B cell (primary cell): ENCODE measurements at regions not wholly inside any gene's neighbourhood (a gene's known extent, or its start where the extent isn't known, plus 50 kb on each side); places are given as distances from the start of the nearest gene placed in this dataset.

Experiments used
- ATAC-seq: fragments of 200-7000 bp; cut with Tn5 transposase; one replicate; pipeline ENCODE4 v1.10.0; 2021; ENCODE audit warnings: low read depth, mild to moderate bottlenecking, moderate number of reproducible peaks, moderate library complexity
- CTCF ChIA-PET: fragments of 350-600 bp; sonication (Branson Sonifier 250); formaldehyde crosslinking; loops from one replicate; lab custom pipeline; 2021; ENCODE audit warnings: antibody characterized with exemption, inconsistent platforms; lab: Charles Lee
- POLR2A ChIA-PET: fragments of 350-600 bp; sonication (Branson Sonifier 250); formaldehyde crosslinking; loops from one replicate; lab custom pipeline; 2021; ENCODE audit warnings: antibody characterized with exemption; lab: Charles Lee
- DNase-seq: peaks from one replicate; pipeline ENCODE4 v3.0.0; 2013
- H2AFZ ChIP-seq: 2 replicates; pipeline ENCODE4 v1.6.1; 2012; ENCODE audit warnings: mild to moderate bottlenecking, low read depth, low read length; ENCODE audit not compliant: insufficient read depth, poor library complexity, severe bottlenecking
- H3K27ac ChIP-seq, 2 donors: 1 replicate in 1 of 2; 2 replicates in 1 of 2; pipeline ENCODE4 v1.5.1; 2012 to 2013; ENCODE audit warnings: low read length in 2 of 2, mild to moderate bottlenecking in 2 of 2, moderate library complexity in 1 of 2
- H3K27me3 ChIP-seq, 4 experiments: fragments of 200-600 bp in 1 of 4; sonication (generic) in 1 of 4; replicated peaks in 1 of 4; 1 replicate in 2 of 4; 2 replicates in 2 of 4; pipeline versions ENCODE4 v1.6.1 to v1.7.0; 2013 to 2016; ENCODE audit warnings: low read length in 3 of 4, mild to moderate bottlenecking in 2 of 4, mixed read lengths in 1 of 4, moderate library complexity in 1 of 4; ENCODE audit not compliant: insufficient read depth in 4 of 4, control insufficient read depth in 3 of 4; ENCODE audit errors: control extremely low read depth in 1 of 4
- H3K36me3 ChIP-seq, 2 experiments: replicated peaks in 1 of 2; 1 replicate in 1 of 2; 2 replicates in 1 of 2; pipeline versions ENCODE4 v1.6.1 to v1.7.1; 2013; ENCODE audit warnings: low read length in 1 of 2; ENCODE audit not compliant: insufficient read depth in 2 of 2, control insufficient read depth in 1 of 2; ENCODE audit errors: control extremely low read depth in 1 of 2, extremely low read depth in 1 of 2
- H3K4me1 ChIP-seq, 2 donors: fragments of 200-600 bp in 1 of 2; sonication (generic) in 1 of 2; 1 replicate in 1 of 2; 2 replicates in 1 of 2; pipeline versions ENCODE4 v1.5.1 to v1.6.1; 2013 to 2017; ENCODE audit warnings: low read length in 2 of 2; ENCODE audit not compliant: control insufficient read depth in 2 of 2, insufficient read depth in 2 of 2
- H3K4me2 ChIP-seq: replicated peaks from 2 replicates; pipeline ENCODE3; 2012; ENCODE audit warnings: mild to moderate bottlenecking, low read depth, low read length; ENCODE audit not compliant: poor library complexity, severe bottlenecking
- H3K4me3 ChIP-seq, 5 experiments: fragments of 200-600 bp in 1 of 5; sonication (generic) in 1 of 5; 1 replicate in 3 of 5; 2 replicates in 2 of 5; pipeline versions ENCODE4 v1.5.1 to v1.7.0; 2011 to 2016; ENCODE audit warnings: low read length in 4 of 5, mild to moderate bottlenecking in 4 of 5, low read depth in 2 of 5, control low read depth in 1 of 5, moderate library complexity in 1 of 5; ENCODE audit not compliant: insufficient read depth in 1 of 5; ENCODE audit errors: control extremely low read depth in 1 of 5, extremely low read depth in 1 of 5
- H3K79me2 ChIP-seq: fragments of 200-600 bp; sonication (generic); one replicate; pipeline ENCODE4 v1.6.0; 2016; ENCODE audit warnings: low read length; ENCODE audit not compliant: control insufficient read depth, insufficient read depth
- H3K9ac ChIP-seq: fragments of 200-600 bp; sonication (generic); 2 replicates; pipeline ENCODE4 v1.6.1; 2017; ENCODE audit warnings: mild to moderate bottlenecking, low read length, moderate library complexity
- H3K9me3 ChIP-seq, 3 donors: one replicate each; pipeline versions ENCODE4 v1.6.1 to v1.7.1; 2013; ENCODE audit warnings: low read length in 2 of 3; ENCODE audit not compliant: control insufficient read depth in 2 of 3, insufficient read depth in 1 of 3; ENCODE audit errors: control extremely low read depth in 1 of 3
- H4K20me1 ChIP-seq: 2 replicates; pipeline ENCODE4 v1.6.0; 2012; ENCODE audit warnings: mild to moderate bottlenecking, low read length; ENCODE audit not compliant: insufficient read depth, control insufficient read depth, poor library complexity, severe bottlenecking
- H3K27ac Mint-ChIP-seq: one replicate; pipeline ENCODE4 v1.8.0; 2021; ENCODE audit warnings: mixed read lengths
- H3K27me3 Mint-ChIP-seq: one replicate; pipeline ENCODE4 v1.8.0; 2021; ENCODE audit warnings: mixed read lengths
- H3K4me1 Mint-ChIP-seq: one replicate; pipeline ENCODE4 v1.8.0; 2021; ENCODE audit warnings: mixed read lengths
- H3K4me3 Mint-ChIP-seq: one replicate; pipeline ENCODE4 v1.8.0; 2021; ENCODE audit warnings: mixed read lengths
- H3K9me3 Mint-ChIP-seq: one replicate; pipeline ENCODE4 v1.8.0; 2022; ENCODE audit warnings: mixed read lengths; ENCODE audit not compliant: insufficient read depth
- CTCF ChIP-seq: fragments of 200-600 bp; IDR thresholded peaks from one replicate; pipeline ENCODE4 v1.8.0; 2022; ENCODE audit warnings: antibody characterized with exemption, mild to moderate bottlenecking
- EZH2 ChIP-seq: IDR thresholded peaks from 2 replicates; pipeline ENCODE4 v1.6.1; 2012; ENCODE audit warnings: borderline replicate concordance, low read depth, mild to moderate bottlenecking, moderate library complexity, low read length; ENCODE audit not compliant: insufficient read depth, poor library complexity, severe bottlenecking
- WGBS: methylation state at CpG from one replicate; pipeline ENCODE4 v1.1.5; 2013; ENCODE audit warnings: missing lambda C conversion rate; ENCODE audit not compliant: insufficient coverage; 5-methylcytosine and 5-hydroxymethylcytosine counted together
- intact Hi-C: fragments of 100-400 bp; cut with micrococcal nuclease; formaldehyde crosslinking; loops from one replicate; pipeline ENCODE4 v1.10.0; 2022

- ATAC-seq: peak; percentile 74
- H3K4me2 ChIP-seq: peak overlapping the region; percentile 60
Observed at GRCh38 chr5:124952079-124952478, 205.6 kb upstream of the ZNF608 start.

More at GRCh38 chr5:124952079-124952478, 205.6 kb upstream of the ZNF608 start:
- Mint-ChIP-seq H3K9me3 (no peaks in the 10 kb centered on the region), H3K4me1 (peaks cover 13% of the 10 kb centered on the region), H3K27me3 (no peaks in the 10 kb centered on the region), H3K4me3 (peak overlapping the region; percentile 50), H3K27ac (peak overlapping the region; percentile 85)
- Histone ChIP-seq H3K79me2 (no peaks in the 10 kb centered on the region), H3K27ac (peak overlapping the region; percentile 64 to 84), H3K36me3 (no peaks in the 10 kb centered on the region), H3K4me3 (peak overlapping the region in 3 of 5 experiments; percentile 1 to 27 (median 21)), H2AFZ (peak overlapping the region; percentile 39), H3K9ac (no peak overlapping the region), H4K20me1 (no peaks in the 10 kb centered on the region), H3K27me3 (no peaks in the 10 kb centered on the region), H3K9me3 (peaks cover 0 to 7% (median 0%) of the 10 kb centered on the region in 3 donors), H3K4me1 (peaks cover 12 to 23% of the 10 kb centered on the region in 2 donors)
- DNase-seq: peak; percentile 48
- ChIA-PET POLR2A (interaction anchor here (0.6 to 0.7 kb wide), 2 partner anchors 19 to 204 kb away, joined by 3 to 7 read pairs; no protein-coding TSS in a partner anchor), CTCF (interaction anchor here (0.8 kb wide), 1 partner anchor 204 kb away, joined by 6 read pairs; no protein-coding TSS in a partner anchor)
- intact Hi-C loops: loop anchor here (2.0 to 5.0 kb wide), 2 partner anchors 13 to 55 kb away; no protein-coding TSS in a partner anchor
- TF ChIP-seq EZH2: no peak
- no peak for TF ChIP-seq CTCF
- WGBS: 85% methylated on average over 4 of the region's 7 CpGs
